IMR-90 (cell line): ENCODE measurements at regions not wholly inside any gene's neighbourhood (a gene's known extent, or its start where the extent isn't known, plus 50 kb on each side); places are given as distances from the start of the nearest gene placed in this dataset.

Experiments used
- CEBPB ChIP-seq: IDR thresholded peaks from 2 replicates; pipeline ENCODE4 v1.6.1; 2012; ENCODE audit warnings: low read depth, low read length, improper control_type of control experiment
- CHD1 ChIP-seq: IDR thresholded peaks from 2 replicates; pipeline ENCODE4 v1.6.1; 2012; ENCODE audit warnings: low read depth, low read length, improper control_type of control experiment
- MAFK ChIP-seq: IDR thresholded peaks from 2 replicates; pipeline ENCODE4 v1.6.1; 2012; ENCODE audit warnings: low read depth, low read length, improper control_type of control experiment
- MXI1 ChIP-seq: IDR thresholded peaks from 2 replicates; pipeline ENCODE4 v1.6.1; 2012; ENCODE audit warnings: low read depth, mild to moderate bottlenecking, low read length, moderate library complexity, borderline replicate concordance
- NFE2L2 ChIP-seq: fragments of 150-350 bp; IDR thresholded peaks from 2 replicates; pipeline ENCODE4 v1.6.1; 2016; ENCODE audit warnings: low read depth, mild to moderate bottlenecking, low read length
- POLR2A ChIP-seq: IDR thresholded peaks from 2 replicates; pipeline ENCODE4 v1.6.1; 2012; ENCODE audit warnings: mild to moderate bottlenecking, low read depth, low read length
- RAD21 ChIP-seq: IDR thresholded peaks from 2 replicates; pipeline ENCODE4 v1.6.1; 2012; ENCODE audit warnings: low read length, improper control_type of control experiment
- RFX5 ChIP-seq: IDR thresholded peaks from 2 replicates; pipeline ENCODE4 v1.8.0; 2012; ENCODE audit warnings: low read depth, mild to moderate bottlenecking, low read length, moderate library complexity
- TF ChIP-seq, protein P1 (sequence below): conservative IDR thresholded peaks from 2 replicates; pipeline ENCODE4 v1.5.1; 2012; ENCODE audit warnings: mild to moderate bottlenecking, low read depth, low read length, improper control_type of control experiment
- TF ChIP-seq, protein P2 (sequence below): fragments of 150-350 bp; IDR thresholded peaks from 2 replicates; pipeline ENCODE4 v1.6.1; 2017; ENCODE audit warnings: mild to moderate bottlenecking, antibody characterized with exemption, low read length, low read depth

DNA sequence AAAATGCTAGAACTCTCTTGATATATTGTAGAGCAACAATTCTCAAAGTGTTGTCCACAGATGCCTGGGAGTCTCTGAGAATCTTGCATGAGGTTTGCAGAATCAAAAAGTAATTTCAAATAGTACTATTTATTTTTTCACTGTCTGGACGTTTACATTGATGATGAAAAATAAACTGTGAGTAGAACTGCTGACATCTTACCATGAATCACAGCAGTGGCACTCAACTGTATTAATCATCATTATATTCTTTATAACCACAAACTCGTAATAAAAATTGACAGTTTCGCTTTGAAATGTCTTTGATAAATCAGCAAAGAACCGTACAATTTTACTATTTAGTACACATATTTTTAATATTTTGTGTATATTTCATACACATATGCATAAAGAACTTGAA lies 94.5 kb downstream of the NAF1 start:
- TF ChIP-seq, protein P1, sequence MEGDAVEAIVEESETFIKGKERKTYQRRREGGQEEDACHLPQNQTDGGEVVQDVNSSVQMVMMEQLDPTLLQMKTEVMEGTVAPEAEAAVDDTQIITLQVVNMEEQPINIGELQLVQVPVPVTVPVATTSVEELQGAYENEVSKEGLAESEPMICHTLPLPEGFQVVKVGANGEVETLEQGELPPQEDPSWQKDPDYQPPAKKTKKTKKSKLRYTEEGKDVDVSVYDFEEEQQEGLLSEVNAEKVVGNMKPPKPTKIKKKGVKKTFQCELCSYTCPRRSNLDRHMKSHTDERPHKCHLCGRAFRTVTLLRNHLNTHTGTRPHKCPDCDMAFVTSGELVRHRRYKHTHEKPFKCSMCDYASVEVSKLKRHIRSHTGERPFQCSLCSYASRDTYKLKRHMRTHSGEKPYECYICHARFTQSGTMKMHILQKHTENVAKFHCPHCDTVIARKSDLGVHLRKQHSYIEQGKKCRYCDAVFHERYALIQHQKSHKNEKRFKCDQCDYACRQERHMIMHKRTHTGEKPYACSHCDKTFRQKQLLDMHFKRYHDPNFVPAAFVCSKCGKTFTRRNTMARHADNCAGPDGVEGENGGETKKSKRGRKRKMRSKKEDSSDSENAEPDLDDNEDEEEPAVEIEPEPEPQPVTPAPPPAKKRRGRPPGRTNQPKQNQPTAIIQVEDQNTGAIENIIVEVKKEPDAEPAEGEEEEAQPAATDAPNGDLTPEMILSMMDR = no peak
- no peak for TF ChIP-seq POLR2A
- no peak for TF ChIP-seq NFE2L2
- no peak for TF ChIP-seq MXI1
- TF ChIP-seq MAFK = no peak
- no peak for TF ChIP-seq RAD21
- TF ChIP-seq, protein P2, sequence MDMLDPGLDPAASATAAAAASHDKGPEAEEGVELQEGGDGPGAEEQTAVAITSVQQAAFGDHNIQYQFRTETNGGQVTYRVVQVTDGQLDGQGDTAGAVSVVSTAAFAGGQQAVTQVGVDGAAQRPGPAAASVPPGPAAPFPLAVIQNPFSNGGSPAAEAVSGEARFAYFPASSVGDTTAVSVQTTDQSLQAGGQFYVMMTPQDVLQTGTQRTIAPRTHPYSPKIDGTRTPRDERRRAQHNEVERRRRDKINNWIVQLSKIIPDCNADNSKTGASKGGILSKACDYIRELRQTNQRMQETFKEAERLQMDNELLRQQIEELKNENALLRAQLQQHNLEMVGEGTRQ = no peak
- no peak for TF ChIP-seq CHD1
- no peak for TF ChIP-seq RFX5
- TF ChIP-seq CEBPB = no peak
